ENCODE measurements at regions not wholly inside any gene's neighbourhood (a gene's known extent, or its start where the extent isn't known, plus 50 kb on each side); places are given as distances from the start of the nearest gene placed in this dataset.

GRCh38 chr20:57003012-57003411, 263.4 kb downstream of the BMP7 start:
- H3K4me3 ChIP-seq (replicated peaks in 1 of 2; ENCODE audit: low read depth in 1 of 2, low read length in 2 of 2) = no peak overlapping the region
- H3K79me2 ChIP-seq (ENCODE audit: insufficient read depth, low read length) = no peaks in the 10 kb centered on the region
- BruUV-seq (replicated peaks) = no TSS peak
- ATAC-seq = no peak
- intact Hi-C loops (cut with micrococcal nuclease) = no loop called here
- no peak for DNase-seq (ENCODE audit: low read depth, low spot score)
- H3K9ac ChIP-seq (ENCODE audit: low read length) = no peak overlapping the region
- H2AFZ ChIP-seq (ENCODE audit: low read depth, low read length, poor library complexity, severe bottlenecking) = no peak overlapping the region
- CTCF ChIA-PET = no interaction called here
- TF ChIP-seq RAD21 (IDR thresholded peaks at IDR 0.05; ENCODE audit: low read depth) (no peak), JUND (IDR thresholded peaks at IDR 0.05) (no peak), CBX3 (IDR thresholded peaks at IDR 0.05; ENCODE audit: low read depth) (no peak), ZFX (IDR thresholded peaks at IDR 0.05) (no peak), SRF (IDR thresholded peaks at IDR 0.05; ENCODE audit: low read depth) (no peak), ATF3 (IDR thresholded peaks at IDR 0.05) (no peak), ELF1 (IDR thresholded peaks at IDR 0.05; ENCODE audit: borderline replicate concordance, low read depth) (no peak), EZH2phosphoT487 (IDR thresholded peaks at IDR 0.05; ENCODE audit: borderline replicate concordance) (no peak), POLR2AphosphoS5 (IDR thresholded peaks at IDR 0.05; ENCODE audit: low read depth, low read length) (no peak), EZH2 (IDR thresholded peaks at IDR 0.05) (no peak), ZNF274 (IDR thresholded peaks at IDR 0.05; ENCODE audit: low read depth, low read length) (no peak), REST (IDR thresholded peaks at IDR 0.05; ENCODE audit: low read depth) (no peak), SIN3A (IDR thresholded peaks at IDR 0.05; ENCODE audit: low read depth) (no peak), EGR1 (IDR thresholded peaks at IDR 0.05; ENCODE audit: low read depth) (no peak), ZBTB33 (IDR thresholded peaks at IDR 0.05; ENCODE audit: extremely low read depth, insufficient replicate concordance, low read length) (no peak)
- no peak overlapping the region for H3K27ac ChIP-seq (ENCODE audit: low read depth, low read length)
- H3K9me2 ChIP-seq (ENCODE audit: insufficient read depth) = no peaks in the 10 kb centered on the region
- H4K20me1 ChIP-seq (ENCODE audit: insufficient read depth) = no peaks in the 10 kb centered on the region
- peaks cover 0 to 8% of the 10 kb centered on the region in 2 experiments; a peak in 2 of 4 replicates for H3K4me1 ChIP-seq (ENCODE audit: control insufficient read depth in 1 of 2, insufficient read depth in 2 of 2, low read length in 2 of 2)
- no peak overlapping the region for H3K4me2 ChIP-seq (ENCODE audit: low read length)
- H3K27me3 ChIP-seq (ENCODE audit: insufficient read depth, low read length) = no peaks in the 10 kb centered on the region
- no peaks in the 10 kb centered on the region for H3K36me3 ChIP-seq (ENCODE audit: control insufficient read depth in 1 of 2, insufficient read depth in 2 of 2, low read length in 2 of 2)
- H3K9me3 ChIP-seq (ENCODE audit: control insufficient read depth in 1 of 2, insufficient read depth in 1 of 2, low read depth in 1 of 2, low read length in 2 of 2) = peaks cover 9 to 17% of the 10 kb centered on the region in 2 experiments; a peak in 2 of 4 replicates
- POLR2A ChIA-PET = no interaction called here
- RAD21 ChIA-PET (ENCODE audit: low non-redundant PET in 1 of 2, low total read pairs in 2 of 2, uncharacterized antibody in 2 of 2, unreplicated experiment in 2 of 2) = no interaction called here
